ENCODE measurements at regions not wholly inside any gene's neighbourhood (a gene's known extent, or its start where the extent isn't known, plus 50 kb on each side); places are given as distances from the start of the nearest gene placed in this dataset.
A peak's percentile ranks its signal among the peaks of the same experiment; 100 is the strongest.
"Not testable (repeated sequence)": the region's sequence is repeated elsewhere in the genome, so short reads cannot be mapped to it uniquely, and the experiment has no call there.

DNA sequence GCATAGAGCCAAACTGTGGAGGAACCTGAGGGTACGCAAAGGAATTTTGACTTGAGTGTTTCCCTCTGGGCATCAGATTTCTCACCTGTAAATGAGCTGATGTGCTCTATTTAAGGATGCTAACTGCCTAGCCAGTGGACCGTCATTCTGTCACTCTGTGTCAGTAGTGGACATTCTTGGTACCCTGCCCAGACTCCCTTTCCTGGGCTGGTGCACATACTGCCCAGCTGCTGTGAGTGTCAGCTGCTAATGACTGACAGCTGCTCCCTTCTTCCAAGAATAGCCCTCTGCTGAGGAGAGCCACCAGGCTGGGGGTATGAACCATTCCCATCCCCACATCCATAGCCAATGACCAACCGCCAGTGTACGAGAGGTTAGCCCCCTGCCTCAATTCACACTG lies 193.1 kb upstream of the DAB1 start:
- DNase-seq: no peak

- no peak for DNase-seq
Measured at GRCh38 chr1:57615956-57616355, 192.1 kb upstream of the DAB1 start.

DNA sequence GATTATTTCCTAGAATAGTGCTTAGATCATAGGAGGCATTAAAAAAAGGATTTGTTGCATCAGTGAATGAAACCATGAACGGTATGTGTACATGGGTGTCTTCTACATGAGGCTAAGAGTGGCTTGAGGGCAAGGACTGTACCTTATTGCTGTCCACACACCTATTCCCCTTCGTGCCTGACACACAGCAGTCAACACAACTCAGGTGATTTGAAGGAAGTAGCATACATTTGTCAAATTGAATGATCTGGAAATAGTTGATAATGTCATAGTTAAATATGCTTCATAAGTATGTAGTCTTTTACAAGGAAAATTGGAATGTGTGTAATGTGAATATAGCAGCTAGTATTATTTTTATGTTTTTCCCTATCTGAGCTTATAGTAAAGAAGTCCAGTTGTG lies 189.0 kb upstream of the DAB1 start:
- no peak for DNase-seq

DNA sequence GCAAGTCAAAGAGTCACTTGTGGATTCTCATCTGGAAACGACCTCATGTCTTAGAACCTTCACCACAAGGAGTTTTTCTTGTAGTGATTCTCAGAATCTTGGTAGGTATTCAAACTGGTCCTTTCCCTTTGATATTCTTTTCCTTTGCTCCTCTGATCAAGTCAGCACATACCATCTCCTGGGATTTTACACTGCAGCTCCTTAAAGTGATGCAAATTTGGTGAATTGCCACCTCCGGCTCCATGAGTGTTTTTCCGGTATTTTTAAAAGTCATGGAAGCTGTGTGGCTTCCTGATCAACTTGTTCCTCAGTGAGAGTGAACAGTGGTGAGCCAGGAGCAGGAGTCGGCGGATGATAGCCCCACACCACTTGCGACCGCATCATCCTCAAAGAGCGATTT lies 182.1 kb upstream of the DAB1 start:
- no peak for DNase-seq

GRCh38 chr1:57603696-57604095 lies 179.8 kb upstream of the DAB1 start:
- DNase-seq: no peak

DNA sequence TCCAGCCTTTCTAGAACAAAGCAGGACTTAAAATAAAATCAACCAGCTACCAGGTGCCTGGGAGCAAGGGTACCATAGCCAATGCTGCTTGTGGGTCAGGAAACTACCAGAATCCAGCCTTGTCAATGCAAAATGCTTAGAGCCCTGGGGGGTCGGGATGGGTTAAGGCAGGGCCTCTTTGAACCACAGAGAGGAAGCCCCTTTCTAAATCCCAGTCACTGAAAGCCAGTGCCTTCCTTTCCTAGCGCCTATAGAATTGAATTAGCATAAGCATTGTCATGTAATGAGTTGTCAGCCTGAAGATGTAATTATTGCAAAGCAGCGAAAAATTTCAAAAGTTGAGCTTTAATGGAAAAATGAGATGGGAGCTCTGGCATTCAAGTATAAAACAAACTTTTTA lies 176.6 kb upstream of the DAB1 start:
- no peak for DNase-seq

DNA sequence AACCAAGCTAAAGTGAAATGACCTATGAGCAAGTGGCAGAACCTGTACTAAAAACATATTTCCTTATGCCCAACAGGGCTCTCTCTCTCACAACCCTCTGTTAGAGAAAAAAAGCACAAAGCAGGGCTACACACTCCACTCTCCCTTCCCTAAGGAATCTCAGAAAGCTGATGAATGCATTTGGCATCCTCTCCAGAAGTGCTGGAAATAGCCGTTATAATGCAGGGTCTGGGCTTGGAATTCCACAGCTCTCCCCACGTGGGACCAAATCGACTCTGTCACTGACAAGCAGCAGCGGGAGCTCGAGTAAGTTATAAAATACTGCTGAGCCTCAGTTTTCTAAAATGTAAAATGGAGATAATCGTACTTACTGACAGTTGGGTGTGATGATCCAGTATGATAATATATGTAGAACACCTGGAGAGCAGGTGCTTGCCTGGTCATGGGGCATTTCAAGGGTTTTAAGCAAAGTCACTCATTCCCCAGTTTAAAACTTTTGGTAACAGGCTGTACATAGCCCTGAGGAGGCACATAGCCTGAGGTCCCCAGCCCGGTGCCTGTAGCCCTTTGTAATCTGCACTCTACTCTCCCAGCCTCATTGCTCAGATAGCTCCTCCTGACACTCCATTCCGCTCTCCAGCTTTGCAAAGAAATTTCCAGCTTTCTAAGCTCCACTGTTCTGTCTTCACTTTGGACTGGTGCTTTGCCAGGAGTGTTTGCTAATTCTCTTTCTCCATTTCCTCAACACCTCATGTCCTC lies 175.6 kb upstream of the DAB1 start:
- DNase-seq: peak; percentile 36

DNA sequence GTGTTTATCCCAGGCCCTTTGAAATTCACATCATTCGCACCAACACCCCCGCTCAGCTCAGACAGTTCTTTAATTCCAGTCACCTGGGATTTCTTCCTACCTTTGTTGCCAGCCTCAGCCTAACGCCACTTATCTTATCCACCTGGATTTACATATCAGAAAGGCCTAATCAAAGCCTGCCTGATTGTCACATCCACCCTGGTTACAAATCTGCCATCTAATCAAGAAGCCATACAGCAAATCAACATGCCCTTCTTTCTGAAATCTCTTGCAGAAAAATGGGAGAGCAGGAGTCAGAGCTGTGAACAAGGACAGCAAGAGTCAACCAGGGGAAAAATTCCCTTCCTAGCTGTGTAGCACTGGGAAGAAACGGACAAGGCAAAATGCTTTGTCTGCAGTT lies 173.2 kb upstream of the DAB1 start:
- no peak for DNase-seq

DNA sequence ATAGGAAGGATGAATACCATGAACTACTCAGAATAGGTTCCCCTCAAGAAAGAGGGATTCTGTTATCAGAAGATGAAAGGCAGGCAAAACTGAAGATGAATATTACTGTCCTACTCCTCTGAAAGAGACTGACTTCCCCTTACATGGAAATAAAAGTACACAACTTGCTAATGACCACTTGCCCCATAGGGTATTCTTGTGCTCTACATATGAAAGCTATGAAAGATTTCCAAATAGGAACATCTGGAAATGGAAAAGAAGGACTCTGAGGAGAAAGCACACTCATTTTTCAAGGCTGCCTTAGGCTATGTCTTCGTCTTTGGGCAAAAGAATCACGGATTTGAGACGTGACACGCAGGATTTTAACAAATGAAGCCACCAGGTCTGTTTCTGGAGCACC lies 170.1 kb upstream of the DAB1 start:
- no peak for DNase-seq

GRCh38 chr1:57591842-57592241 lies 168.0 kb upstream of the DAB1 start:
- DNase-seq: no peak

DNA sequence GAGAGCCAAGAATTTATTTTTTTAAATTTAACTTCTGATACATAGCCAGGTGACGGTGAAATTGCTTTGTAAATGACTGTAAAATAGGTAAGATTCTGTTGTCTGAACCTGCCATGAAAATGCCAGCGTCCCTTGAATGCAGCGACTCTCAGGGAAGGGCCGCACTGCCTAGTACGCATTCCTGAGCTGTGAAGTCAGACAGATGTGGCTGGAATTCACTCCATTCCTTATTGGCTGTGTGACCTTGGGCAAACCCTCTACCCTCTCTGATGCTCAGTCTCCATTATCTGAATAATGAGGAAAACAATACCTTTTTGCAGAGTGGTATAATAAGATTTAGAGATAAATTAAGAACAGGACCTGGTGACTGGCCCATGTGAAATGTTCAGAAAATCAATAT lies 167.1 kb upstream of the DAB1 start:
- no peak for DNase-seq

DNA sequence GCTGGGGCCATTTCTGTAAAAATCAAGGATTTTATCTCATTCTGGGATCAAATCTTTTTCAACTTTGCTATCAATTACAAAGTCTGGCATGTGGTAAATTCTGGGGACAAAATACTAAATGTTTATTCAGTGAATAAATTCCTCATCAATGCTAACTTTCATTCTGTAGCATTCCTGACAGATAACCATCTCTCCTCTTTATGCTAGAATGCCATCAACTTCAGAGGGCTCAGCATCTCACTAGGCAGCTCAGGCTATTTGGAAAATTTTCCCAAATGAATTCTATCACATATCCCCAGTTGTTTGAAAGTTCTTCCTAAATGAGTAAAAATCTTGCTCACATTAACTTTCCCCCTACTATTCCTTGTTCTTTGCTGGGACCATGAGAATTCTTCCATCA lies 163.0 kb upstream of the DAB1 start:
- no peak for DNase-seq

DNA sequence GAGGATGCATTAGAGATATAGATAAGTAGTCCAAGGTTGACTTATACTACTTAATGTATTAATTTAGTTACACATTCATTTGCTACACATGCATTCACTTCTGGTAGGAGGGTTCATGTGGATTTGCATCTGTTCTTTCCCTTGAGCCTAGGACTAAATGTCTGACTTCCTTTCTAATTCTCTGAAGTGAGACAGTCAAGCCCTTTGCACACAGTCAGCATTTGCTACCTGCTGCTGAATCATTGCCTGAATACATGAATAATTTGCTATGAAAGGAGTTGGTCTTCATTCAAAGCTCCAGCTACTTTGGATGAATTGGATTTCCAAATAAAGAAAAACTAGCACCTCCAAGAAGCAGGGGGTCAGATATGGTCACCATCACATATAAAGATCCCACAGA lies 154.8 kb upstream of the DAB1 start:
- DNase-seq: no peak

DNA sequence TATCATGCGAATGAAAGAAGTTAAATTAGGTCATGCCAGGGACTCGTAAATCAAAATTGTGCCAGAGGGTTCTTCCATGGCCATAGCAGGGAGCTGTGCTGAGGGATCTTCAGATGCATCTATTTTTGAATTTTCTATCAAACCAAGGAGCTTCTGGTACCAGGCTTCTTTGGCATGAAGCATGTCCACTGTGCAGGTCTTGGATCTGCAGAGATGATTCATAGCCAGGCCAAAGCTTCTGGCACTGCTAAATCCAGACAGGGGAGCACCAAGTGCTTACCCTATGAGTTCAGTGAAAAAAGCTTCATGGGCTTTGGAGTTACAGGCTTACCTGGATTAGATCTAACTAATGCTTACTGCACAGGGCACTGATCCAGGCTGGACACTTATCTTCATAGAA lies 154.2 kb upstream of the DAB1 start:
- DNase-seq: no peak

DNA sequence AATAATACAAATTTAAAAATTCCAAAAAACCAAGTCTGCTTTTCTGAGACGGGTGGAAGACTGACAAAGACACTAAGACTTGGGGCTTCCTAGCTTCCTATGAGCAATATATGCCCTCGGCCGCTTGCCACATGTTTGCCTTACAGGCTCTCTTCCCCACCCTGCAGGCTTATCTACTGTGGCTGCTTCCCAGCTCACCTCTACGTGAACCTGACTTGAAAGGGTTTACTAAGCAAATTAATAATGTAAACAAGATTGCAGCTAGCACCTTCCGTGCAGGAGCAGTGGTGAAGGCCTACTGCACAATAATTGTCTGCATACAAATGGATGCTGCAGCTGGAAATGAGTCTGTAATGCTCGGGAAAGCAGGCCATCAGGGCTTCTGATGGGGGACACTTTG lies 152.9 kb upstream of the DAB1 start:
- DNase-seq: no peak

GRCh38 chr1:57572016-57572415 lies 148.2 kb upstream of the DAB1 start:
- no peak for DNase-seq

GRCh38 chr1:57558066-57558465 lies 134.2 kb upstream of the DAB1 start:
- not testable (repeated sequence) for DNase-seq

DNA sequence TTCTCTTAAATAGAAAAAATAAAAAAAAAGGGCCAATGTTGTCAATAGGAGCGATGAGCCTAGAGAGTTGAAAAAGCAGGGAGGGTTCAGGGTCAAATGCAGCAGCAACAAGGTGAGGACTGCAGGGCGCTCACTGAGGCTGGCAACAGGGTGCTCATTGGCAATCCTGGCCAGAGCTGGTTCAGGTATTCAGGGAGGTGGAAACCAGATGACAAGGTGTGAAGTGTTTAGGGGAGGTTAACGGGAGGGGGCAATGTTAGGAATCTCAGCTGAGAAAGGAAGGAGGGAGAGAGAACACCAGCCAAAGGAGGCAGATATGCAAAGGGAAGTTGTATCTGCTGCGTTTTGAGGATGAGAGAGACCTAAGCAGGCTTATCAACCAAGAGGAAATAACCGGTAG lies 129.8 kb upstream of the DAB1 start:
- no peak for DNase-seq

- no peak for DNase-seq
Measured at GRCh38 chr1:57551476-57551875, 127.6 kb upstream of the DAB1 start.

- no peak for DNase-seq
Measured at GRCh38 chr1:57550092-57550491, 126.2 kb upstream of the DAB1 start.

DNA sequence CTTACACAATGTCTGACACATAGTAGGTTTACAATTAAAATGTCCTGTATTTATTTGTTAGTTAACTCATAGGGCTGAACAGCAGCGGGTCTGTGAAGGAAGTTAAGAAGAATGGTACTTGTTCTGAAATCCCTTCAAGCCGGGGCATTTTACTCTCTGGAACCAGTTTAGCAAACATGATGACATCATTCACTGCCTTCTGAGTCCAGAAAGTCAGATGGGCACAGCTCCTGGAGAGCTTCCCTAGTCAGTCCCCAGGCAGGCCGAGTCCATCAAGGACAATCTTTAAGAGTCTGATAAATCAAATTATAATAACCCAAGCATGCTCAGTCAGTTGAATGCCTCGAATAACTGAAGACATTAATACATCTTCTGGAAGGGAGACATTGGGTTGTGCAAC lies 125.4 kb upstream of the DAB1 start:
- DNase-seq: no peak

DNA sequence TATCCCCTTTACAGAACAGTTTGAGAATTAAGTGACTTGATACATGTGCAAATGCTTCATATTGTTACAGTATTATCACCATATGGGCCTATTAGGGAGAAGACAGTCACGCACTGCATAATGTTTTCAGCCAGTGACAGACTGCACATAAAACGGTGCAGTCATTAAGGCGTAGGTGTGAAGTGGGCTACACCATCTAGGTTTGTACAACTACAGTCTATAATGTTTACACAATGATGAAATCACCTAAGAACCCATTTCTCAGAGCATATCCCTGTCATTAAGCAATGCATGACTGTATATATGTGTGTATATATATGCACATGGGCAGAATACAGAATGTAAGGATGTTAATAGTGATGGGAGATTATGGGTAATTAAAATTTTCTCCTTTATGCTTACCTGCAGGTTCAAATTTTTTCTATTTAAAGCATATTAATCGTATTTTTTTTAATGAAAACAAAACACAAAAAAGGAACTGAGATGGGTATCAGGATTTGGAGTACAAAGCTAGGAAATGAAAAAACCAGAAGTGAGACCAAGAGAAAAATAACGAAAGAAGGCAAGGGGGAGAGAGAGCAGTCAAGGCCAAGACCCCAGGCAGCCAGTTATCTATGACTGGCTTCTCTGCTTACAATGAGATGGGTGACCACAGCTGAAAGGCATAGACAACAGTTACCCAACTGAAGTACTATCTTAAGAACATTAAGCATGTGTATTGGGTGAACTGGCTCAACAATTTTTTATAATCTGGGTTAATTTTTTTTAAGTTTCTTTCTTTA lies 122.9 kb upstream of the DAB1 start:
- no peak for DNase-seq

DNA sequence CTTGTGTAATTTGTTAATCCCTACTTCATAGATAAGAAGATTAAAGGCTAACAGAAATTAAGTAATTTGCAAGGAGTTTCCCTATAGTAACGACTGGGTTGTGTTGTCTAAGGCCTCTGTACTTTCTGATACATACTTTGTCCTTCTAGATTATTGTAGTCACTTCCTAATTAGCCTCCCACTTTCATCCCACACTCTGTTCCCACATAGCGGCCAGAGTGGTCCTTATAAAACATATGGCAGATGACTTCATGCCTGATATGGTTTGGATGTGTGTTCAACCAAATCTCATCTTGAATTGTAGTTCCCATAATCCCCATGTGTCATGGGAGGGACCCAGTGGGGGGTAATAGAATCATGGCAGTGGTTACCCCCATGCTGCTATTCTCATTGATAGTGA lies 120.5 kb upstream of the DAB1 start:
- no peak for DNase-seq

- DNase-seq: no peak
Measured at GRCh38 chr1:57536749-57537423, 113.0 kb upstream of the DAB1 start.
